PC-9 (cell line): ENCODE measurements at regions not wholly inside any gene's neighbourhood (a gene's known extent, or its start where the extent isn't known, plus 50 kb on each side); places are given as distances from the start of the nearest gene placed in this dataset.

Experiments
- BruUV-seq: library from RNA; stranded (reverse); fragments of 400-500 nt; replicated peaks from 2 replicates; lab custom pipeline; 2021; lab: Mats Ljungman, UMichigan
- CTCF ChIA-PET: fragments of 300-600 bp; sonication (Branson Sonifier 250); formaldehyde crosslinking; loops from one replicate; lab custom pipeline; 2022; ENCODE audit warnings: antibody characterized with exemption; lab: Charles Lee
- POLR2A ChIA-PET: fragments of 300-600 bp; sonication (Branson Sonifier 250); formaldehyde crosslinking; loops from one replicate; lab custom pipeline; 2022; ENCODE audit warnings: antibody characterized with exemption; ENCODE audit not compliant: unreplicated experiment; lab: Charles Lee
- DNase-seq, 2 experiments: peaks; one replicate each; pipeline versions ENCODE4 v3.0.0 to v3.0.0-alpha.2; 2015 to 2022; ENCODE audit warnings: mixed read lengths in 1 of 2
- H2AFZ ChIP-seq: fragments of 200-600 bp; sonication (generic); 2 replicates; pipeline ENCODE4 v1.8.1; 2017; ENCODE audit warnings: antibody characterized with exemption
- H3F3A ChIP-seq: fragments of 200-600 bp; sonication (generic); 2 replicates; pipeline ENCODE4 v1.8.1; 2017; ENCODE audit warnings: antibody characterized with exemption, mild to moderate bottlenecking, low read depth; ENCODE audit not compliant: insufficient read depth
- H3K27ac ChIP-seq: fragments of 200-600 bp; sonication (generic); 2 replicates; pipeline ENCODE4 v1.6.1; 2016; ENCODE audit warnings: mixed run types
- H3K27me3 ChIP-seq: fragments of 200-600 bp; sonication (generic); 2 replicates; pipeline ENCODE4 v1.6.1; 2016; ENCODE audit warnings: low read depth, mixed run types; ENCODE audit not compliant: insufficient read depth
- H3K36me3 ChIP-seq: fragments of 200-600 bp; sonication (generic); 2 replicates; pipeline ENCODE4 v1.6.1; 2016; ENCODE audit warnings: low read depth, mixed run types
- H3K4me1 ChIP-seq: fragments of 200-600 bp; sonication (generic); replicated peaks from 2 replicates; pipeline ENCODE4 v1.6.1; 2016; ENCODE audit warnings: mixed run types; ENCODE audit not compliant: insufficient read depth
- H3K4me2 ChIP-seq: fragments of 200-600 bp; sonication (generic); 2 replicates; pipeline ENCODE4 v1.6.1; 2017; ENCODE audit warnings: mixed run types
- H3K4me3 ChIP-seq: fragments of 200-600 bp; sonication (generic); 2 replicates; pipeline ENCODE4 v1.6.1; 2016; ENCODE audit warnings: mixed run types
- H3K79me2 ChIP-seq: fragments of 200-600 bp; sonication (generic); 2 replicates; pipeline ENCODE4 v1.6.1; 2017; ENCODE audit warnings: low read depth, mixed run types
- H3K9me2 ChIP-seq: fragments of 200-600 bp; sonication (generic); 2 replicates; pipeline ENCODE4 v1.8.1; 2017; ENCODE audit warnings: mild to moderate bottlenecking; ENCODE audit not compliant: insufficient read depth
- H3K9me3 ChIP-seq: fragments of 200-600 bp; sonication (generic); 2 replicates; pipeline ENCODE4 v1.8.1; 2016; ENCODE audit warnings: low read depth; ENCODE audit not compliant: insufficient read depth
- H4K20me1 ChIP-seq: fragments of 200-600 bp; sonication (generic); 2 replicates; pipeline ENCODE4 v1.8.1; 2017; ENCODE audit not compliant: insufficient read depth
- CTCF ChIP-seq: fragments of 200-600 bp; sonication (generic); conservative IDR thresholded peaks from 2 replicates; pipeline ENCODE4 v1.6.1; 2017; ENCODE audit warnings: mixed run types, antibody characterized with exemption, mild to moderate bottlenecking, moderate library complexity
- EZH2 ChIP-seq: fragments of 200-600 bp; sonication (generic); IDR thresholded peaks from 2 replicates; pipeline ENCODE4 v1.8.0; 2017; ENCODE audit warnings: antibody characterized with exemption, low read depth
- intact Hi-C: fragments of 100-400 bp; cut with micrococcal nuclease; formaldehyde crosslinking; loops from one replicate; pipeline ENCODE4 v1.10.0; 2022; ENCODE audit not compliant: unreplicated experiment

- Histone ChIP-seq H4K20me1 (no peaks in the 10 kb centered on the region), H3K27me3 (no peaks in the 10 kb centered on the region), H3K9me3 (no peaks in the 10 kb centered on the region), H2AFZ (no peak overlapping the region), H3K79me2 (no peaks in the 10 kb centered on the region), H3K36me3 (no peaks in the 10 kb centered on the region), H3K27ac (no peak overlapping the region), H3K4me3 (no peak overlapping the region), H3K9me2 (no peaks in the 10 kb centered on the region), H3F3A (no peaks in the 10 kb centered on the region), H3K4me1 (no peaks in the 10 kb centered on the region), H3K4me2 (no peak overlapping the region)
- CTCF ChIA-PET = no interaction called here
- BruUV-seq = no TSS peak
- DNase-seq = no peak
- POLR2A ChIA-PET = no interaction called here
- TF ChIP-seq CTCF = no peak
- TF ChIP-seq EZH2 = no peak
- intact Hi-C loops = no loop called here
These were observed 480.5 kb downstream of the EPM2A start for GRCh38 chr6:145254649-145255401.

- Histone ChIP-seq H3K4me1 (no peaks in the 10 kb centered on the region), H3K9me2 (no peaks in the 10 kb centered on the region), H3K4me3 (no peak overlapping the region), H3K79me2 (no peaks in the 10 kb centered on the region), H3K27me3 (no peaks in the 10 kb centered on the region), H3K36me3 (no peaks in the 10 kb centered on the region), H3F3A (no peaks in the 10 kb centered on the region), H2AFZ (no peak overlapping the region), H4K20me1 (no peaks in the 10 kb centered on the region), H3K4me2 (no peak overlapping the region), H3K9me3 (no peaks in the 10 kb centered on the region), H3K27ac (no peak overlapping the region)
- TF ChIP-seq EZH2 = no peak
- no peak for TF ChIP-seq CTCF
- ChIA-PET POLR2A (no interaction called here), CTCF (no interaction called here)
- no TSS peak for BruUV-seq
- DNase-seq = no peak
- intact Hi-C loops = no loop called here
These were observed 477.6 kb downstream of the EPM2A start for GRCh38 chr6:145257704-145258103.

GRCh38 chr6:145258122-145258521, 477.2 kb downstream of the EPM2A start:
- H3K4me3 ChIP-seq = no peak overlapping the region
- POLR2A ChIA-PET = no interaction called here
- H3K4me2 ChIP-seq = no peak overlapping the region
- BruUV-seq = no TSS peak
- TF ChIP-seq CTCF (no peak), EZH2 (no peak)
- CTCF ChIA-PET = no interaction called here
- H3K27me3 ChIP-seq = no peaks in the 10 kb centered on the region
- no peak overlapping the region for H3K27ac ChIP-seq
- intact Hi-C loops = no loop called here
- H2AFZ ChIP-seq = no peak overlapping the region
- no peaks in the 10 kb centered on the region for H3K4me1 ChIP-seq
- H3K9me3 ChIP-seq = no peaks in the 10 kb centered on the region
- H3K9me2 ChIP-seq = no peaks in the 10 kb centered on the region
- H3F3A ChIP-seq = no peaks in the 10 kb centered on the region
- no peaks in the 10 kb centered on the region for H4K20me1 ChIP-seq
- H3K79me2 ChIP-seq = no peaks in the 10 kb centered on the region
- no peaks in the 10 kb centered on the region for H3K36me3 ChIP-seq
- DNase-seq = no peak
